HG03025 (cell line): ENCODE measurements at regions not wholly inside any gene's neighbourhood (a gene's known extent, or its start where the extent isn't known, plus 50 kb on each side); places are given as distances from the start of the nearest gene placed in this dataset.
"Not testable (repeated sequence)": the region's sequence is repeated elsewhere in the genome, so short reads cannot be mapped to it uniquely, and the experiment has no call there.

Experiments
- ATAC-seq: cut with Tn5 transposase; IDR thresholded peaks from one replicate; pipeline ENCODE4 v1.9.1; 2021; ENCODE audit warnings: mild to moderate bottlenecking, moderate library complexity; ENCODE audit not compliant: unreplicated experiment, low FRiP score

- ATAC-seq = no peak
Measured at GRCh38 chr7:67301667-67302066, 305.0 kb downstream of the TYW1 start.

GRCh38 chr7:67302113-67303039 is 305.7 kb downstream of the TYW1 start:
- peak; percentile 91 for ATAC-seq

- ATAC-seq = not testable (repeated sequence)
Measured at GRCh38 chr7:67304846-67305245, 308.2 kb downstream of the TYW1 start.

- ATAC-seq = no peak
Measured at GRCh38 chr7:67306331-67306730, 309.7 kb downstream of the TYW1 start.

- ATAC-seq = no peak
Measured at GRCh38 chr7:67309764-67310549, 313.3 kb downstream of the TYW1 start.

- ATAC-seq = no peak
Measured at GRCh38 chr7:67311901-67312300, 315.3 kb downstream of the TYW1 start.

- no peak for ATAC-seq
Measured at GRCh38 chr7:67313213-67313612, 316.6 kb downstream of the TYW1 start.

GRCh38 chr7:67316902-67317301 is 320.3 kb downstream of the TYW1 start:
- not testable (repeated sequence) for ATAC-seq

- not testable (repeated sequence) for ATAC-seq
Measured at GRCh38 chr7:67328257-67328656, 331.6 kb downstream of the TYW1 start.

- ATAC-seq = not testable (repeated sequence)
Measured at GRCh38 chr7:67335165-67335564, 338.5 kb downstream of the TYW1 start.

GRCh38 chr7:67335663-67336062 is 339.0 kb downstream of the TYW1 start:
- not testable (repeated sequence) for ATAC-seq

- not testable (repeated sequence) for ATAC-seq
Measured at GRCh38 chr7:67338545-67338944, 341.9 kb downstream of the TYW1 start.

- ATAC-seq = no peak
Measured at GRCh38 chr7:67341153-67341768, 344.6 kb downstream of the TYW1 start.

- ATAC-seq = no peak
Measured at GRCh38 chr7:67343114-67343513, 346.5 kb downstream of the TYW1 start.

- ATAC-seq = no peak
Measured at GRCh38 chr7:67343572-67343971, 346.9 kb downstream of the TYW1 start.

GRCh38 chr7:67344481-67345193 is 348.0 kb downstream of the TYW1 start:
- ATAC-seq = no peak

- no peak for ATAC-seq
Measured at GRCh38 chr7:67346126-67346525, 349.5 kb downstream of the TYW1 start.

GRCh38 chr7:67346876-67347275 is 350.2 kb downstream of the TYW1 start:
- no peak for ATAC-seq

- no peak for ATAC-seq
Measured at GRCh38 chr7:67348171-67348570, 351.5 kb downstream of the TYW1 start.

GRCh38 chr7:67357653-67358052 is 361.0 kb downstream of the TYW1 start:
- ATAC-seq = not testable (repeated sequence)
